ENCODE measurements at regions not wholly inside any gene's neighbourhood (a gene's known extent, or its start where the extent isn't known, plus 50 kb on each side); places are given as distances from the start of the nearest gene placed in this dataset.

DNA sequence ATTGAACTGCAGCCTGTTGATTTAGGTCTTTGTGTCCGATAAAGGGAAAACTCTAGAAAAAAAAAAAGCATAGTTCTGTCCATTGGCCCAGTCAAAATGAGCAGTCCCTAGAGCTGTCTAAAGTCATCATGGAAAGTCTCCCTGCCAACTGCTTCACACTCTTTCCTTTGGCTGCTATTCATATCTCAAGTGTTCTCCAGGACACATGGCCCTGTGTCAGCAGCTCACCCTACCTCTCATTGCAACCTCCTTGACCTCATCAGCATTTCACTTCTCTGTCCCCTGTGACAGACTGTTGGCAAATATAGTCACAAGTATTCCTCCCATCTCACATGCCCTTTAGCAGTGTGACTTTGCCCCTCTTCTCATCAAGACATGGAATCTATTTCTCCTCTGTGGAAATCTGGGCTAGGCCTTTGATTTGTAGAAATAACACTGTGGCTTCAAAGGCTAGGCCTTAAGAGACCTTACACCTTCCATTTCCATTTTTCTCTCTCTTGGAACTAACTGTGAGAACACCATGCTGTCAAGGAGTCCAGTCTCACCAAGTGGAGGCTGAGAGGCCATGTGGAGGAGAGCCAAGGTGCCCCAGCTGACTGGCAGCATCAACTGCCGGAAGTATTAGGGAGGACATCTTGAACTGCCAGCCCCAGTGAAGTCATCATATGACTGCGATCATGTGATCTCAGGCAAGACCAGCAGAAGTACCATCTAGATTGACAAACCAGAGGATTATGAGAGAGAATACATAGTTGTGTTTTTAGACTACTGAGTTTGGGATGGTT is 149.4 kb upstream of the TARS1 start:
- TF ChIP-seq, protein P1, sequence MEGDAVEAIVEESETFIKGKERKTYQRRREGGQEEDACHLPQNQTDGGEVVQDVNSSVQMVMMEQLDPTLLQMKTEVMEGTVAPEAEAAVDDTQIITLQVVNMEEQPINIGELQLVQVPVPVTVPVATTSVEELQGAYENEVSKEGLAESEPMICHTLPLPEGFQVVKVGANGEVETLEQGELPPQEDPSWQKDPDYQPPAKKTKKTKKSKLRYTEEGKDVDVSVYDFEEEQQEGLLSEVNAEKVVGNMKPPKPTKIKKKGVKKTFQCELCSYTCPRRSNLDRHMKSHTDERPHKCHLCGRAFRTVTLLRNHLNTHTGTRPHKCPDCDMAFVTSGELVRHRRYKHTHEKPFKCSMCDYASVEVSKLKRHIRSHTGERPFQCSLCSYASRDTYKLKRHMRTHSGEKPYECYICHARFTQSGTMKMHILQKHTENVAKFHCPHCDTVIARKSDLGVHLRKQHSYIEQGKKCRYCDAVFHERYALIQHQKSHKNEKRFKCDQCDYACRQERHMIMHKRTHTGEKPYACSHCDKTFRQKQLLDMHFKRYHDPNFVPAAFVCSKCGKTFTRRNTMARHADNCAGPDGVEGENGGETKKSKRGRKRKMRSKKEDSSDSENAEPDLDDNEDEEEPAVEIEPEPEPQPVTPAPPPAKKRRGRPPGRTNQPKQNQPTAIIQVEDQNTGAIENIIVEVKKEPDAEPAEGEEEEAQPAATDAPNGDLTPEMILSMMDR (IDR thresholded peaks at IDR 0.05; ENCODE audit: borderline replicate concordance, extremely low read depth, low read length, poor library complexity, severe bottlenecking), result no peak
- no peak for TF ChIP-seq EZH2 (IDR thresholded peaks at IDR 0.05; ENCODE audit: borderline replicate concordance, low read depth, low read length, severe bottlenecking)
